ENCODE measurements at regions not wholly inside any gene's neighbourhood (a gene's known extent, or its start where the extent isn't known, plus 50 kb on each side); places are given as distances from the start of the nearest gene placed in this dataset.

DNA sequence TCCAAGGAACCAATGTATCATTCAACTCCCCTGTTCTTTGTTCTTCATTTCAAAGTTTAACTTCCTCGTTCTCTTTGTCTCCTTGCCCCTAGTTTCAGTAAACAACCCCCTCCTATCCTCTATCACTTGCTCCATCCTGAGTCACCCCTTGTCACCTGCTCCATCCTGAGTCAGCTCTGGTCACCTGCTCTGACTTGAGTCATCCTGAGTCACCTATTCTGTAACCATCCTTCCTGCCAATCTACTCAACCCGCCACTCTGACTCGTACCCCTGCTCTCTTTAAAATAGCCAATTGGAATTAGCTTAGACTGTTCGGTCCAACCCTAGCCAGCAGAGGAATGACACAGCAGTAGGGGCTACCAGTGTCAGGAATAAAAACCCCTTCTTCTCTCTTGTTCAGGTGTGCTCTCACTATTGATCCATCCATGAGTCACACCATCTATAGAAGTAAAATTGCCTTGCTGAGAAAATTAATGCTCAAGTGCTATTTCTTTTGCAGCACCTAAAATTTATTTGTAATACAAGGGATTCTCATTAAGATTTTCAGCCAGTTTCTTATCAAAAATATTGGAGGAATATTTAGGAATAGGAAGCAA is 326.8 kb downstream of the AKAIN1 start:
- TF ChIP-seq, protein P1, sequence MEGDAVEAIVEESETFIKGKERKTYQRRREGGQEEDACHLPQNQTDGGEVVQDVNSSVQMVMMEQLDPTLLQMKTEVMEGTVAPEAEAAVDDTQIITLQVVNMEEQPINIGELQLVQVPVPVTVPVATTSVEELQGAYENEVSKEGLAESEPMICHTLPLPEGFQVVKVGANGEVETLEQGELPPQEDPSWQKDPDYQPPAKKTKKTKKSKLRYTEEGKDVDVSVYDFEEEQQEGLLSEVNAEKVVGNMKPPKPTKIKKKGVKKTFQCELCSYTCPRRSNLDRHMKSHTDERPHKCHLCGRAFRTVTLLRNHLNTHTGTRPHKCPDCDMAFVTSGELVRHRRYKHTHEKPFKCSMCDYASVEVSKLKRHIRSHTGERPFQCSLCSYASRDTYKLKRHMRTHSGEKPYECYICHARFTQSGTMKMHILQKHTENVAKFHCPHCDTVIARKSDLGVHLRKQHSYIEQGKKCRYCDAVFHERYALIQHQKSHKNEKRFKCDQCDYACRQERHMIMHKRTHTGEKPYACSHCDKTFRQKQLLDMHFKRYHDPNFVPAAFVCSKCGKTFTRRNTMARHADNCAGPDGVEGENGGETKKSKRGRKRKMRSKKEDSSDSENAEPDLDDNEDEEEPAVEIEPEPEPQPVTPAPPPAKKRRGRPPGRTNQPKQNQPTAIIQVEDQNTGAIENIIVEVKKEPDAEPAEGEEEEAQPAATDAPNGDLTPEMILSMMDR (conservative IDR thresholded peaks at IDR 0.05), result no peak
- TF ChIP-seq ZFX (IDR thresholded peaks at IDR 0.05), result no peak

Measured in C4-2B (cell line).